ENCODE measurements at regions not wholly inside any gene's neighbourhood (a gene's known extent, or its start where the extent isn't known, plus 50 kb on each side); places are given as distances from the start of the nearest gene placed in this dataset.

DNA sequence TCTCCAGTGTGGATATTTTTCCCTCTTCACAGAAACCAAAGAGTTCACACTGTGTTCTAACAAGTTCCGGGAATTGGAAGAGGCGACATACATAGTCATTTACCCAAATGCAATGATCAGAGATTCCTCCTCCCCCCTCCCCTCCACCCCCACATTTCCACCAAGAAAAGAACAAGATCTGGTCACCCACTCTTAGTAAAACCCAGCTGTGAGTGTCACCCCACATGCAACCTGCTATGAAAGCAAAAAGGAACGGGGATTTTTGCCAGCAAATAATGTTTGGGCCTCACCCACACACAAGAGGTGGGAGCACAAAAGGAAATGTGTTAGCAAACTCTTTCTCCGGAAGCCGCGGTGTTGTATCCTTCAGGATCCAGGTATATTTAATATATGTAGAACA is 745.0 kb upstream of the AUTS2 start:
- H3K36me3 ChIP-seq: no peaks in the 10 kb centered on the region
- TF ChIP-seq, protein P1, sequence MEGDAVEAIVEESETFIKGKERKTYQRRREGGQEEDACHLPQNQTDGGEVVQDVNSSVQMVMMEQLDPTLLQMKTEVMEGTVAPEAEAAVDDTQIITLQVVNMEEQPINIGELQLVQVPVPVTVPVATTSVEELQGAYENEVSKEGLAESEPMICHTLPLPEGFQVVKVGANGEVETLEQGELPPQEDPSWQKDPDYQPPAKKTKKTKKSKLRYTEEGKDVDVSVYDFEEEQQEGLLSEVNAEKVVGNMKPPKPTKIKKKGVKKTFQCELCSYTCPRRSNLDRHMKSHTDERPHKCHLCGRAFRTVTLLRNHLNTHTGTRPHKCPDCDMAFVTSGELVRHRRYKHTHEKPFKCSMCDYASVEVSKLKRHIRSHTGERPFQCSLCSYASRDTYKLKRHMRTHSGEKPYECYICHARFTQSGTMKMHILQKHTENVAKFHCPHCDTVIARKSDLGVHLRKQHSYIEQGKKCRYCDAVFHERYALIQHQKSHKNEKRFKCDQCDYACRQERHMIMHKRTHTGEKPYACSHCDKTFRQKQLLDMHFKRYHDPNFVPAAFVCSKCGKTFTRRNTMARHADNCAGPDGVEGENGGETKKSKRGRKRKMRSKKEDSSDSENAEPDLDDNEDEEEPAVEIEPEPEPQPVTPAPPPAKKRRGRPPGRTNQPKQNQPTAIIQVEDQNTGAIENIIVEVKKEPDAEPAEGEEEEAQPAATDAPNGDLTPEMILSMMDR (IDR thresholded peaks at IDR 0.05): no peak
- H3K9me3 ChIP-seq: no peaks in the 10 kb centered on the region
- no peak overlapping the region for H3K9ac ChIP-seq (ENCODE audit: low read depth in 2 of 2, low read length in 2 of 2)
- no peak overlapping the region for H3K27ac ChIP-seq
- intact Hi-C loops (cut with DNase I): no loop called here
- H3K4me1 ChIP-seq: no peaks in the 10 kb centered on the region
- H3K27me3 ChIP-seq: no peaks in the 10 kb centered on the region
- DNase-seq: no peak
- no peak overlapping the region for H3K4me3 ChIP-seq

DNA sequence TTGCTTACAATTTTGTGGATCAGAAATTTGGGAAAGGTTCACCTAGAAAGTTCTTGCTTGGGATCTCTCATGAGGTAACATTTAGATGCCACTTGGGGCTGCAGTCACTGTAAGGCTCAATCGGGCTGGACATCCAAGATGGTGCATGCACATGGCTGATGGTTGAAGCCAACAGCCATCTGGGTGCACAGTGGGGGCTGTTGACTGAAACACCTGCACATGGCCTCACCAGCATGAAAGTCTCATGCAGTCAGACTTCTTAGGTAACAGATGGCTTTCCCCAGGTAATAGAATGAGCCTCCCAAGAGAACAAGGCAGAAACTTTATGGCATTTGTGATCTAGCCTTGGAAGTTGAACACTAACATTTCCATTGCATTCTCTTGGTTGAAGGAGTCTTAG is 740.7 kb upstream of the AUTS2 start:
- H3K4me1 ChIP-seq: no peaks in the 10 kb centered on the region
- no peak for DNase-seq
- intact Hi-C loops (cut with DNase I): no loop called here
- H3K4me3 ChIP-seq: no peak overlapping the region
- H3K9me3 ChIP-seq: no peaks in the 10 kb centered on the region
- no peak overlapping the region for H3K27ac ChIP-seq
- H3K36me3 ChIP-seq: no peaks in the 10 kb centered on the region
- H3K9ac ChIP-seq (ENCODE audit: low read depth in 2 of 2, low read length in 2 of 2): no peak overlapping the region
- no peaks in the 10 kb centered on the region for H3K27me3 ChIP-seq
- TF ChIP-seq, protein P1 (IDR thresholded peaks at IDR 0.05): no peak

DNA sequence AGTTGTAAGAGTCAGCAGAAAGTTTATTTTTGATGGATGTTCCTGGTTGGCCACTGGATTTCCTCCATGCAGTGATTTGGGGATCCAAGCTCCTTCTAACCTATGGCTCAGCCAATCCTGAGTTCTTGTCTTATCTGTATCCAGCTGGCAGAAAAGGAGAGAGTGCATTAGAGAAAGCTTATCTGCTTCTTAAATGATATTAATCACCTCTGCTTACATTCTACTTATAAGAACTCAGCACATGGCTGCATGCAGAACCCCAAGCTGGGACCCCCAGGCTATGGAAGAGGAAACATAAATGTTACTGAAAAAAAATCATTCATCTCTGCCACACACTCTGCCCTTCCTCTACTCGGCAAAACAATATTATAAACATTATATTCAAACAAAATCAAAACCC is 739.8 kb upstream of the AUTS2 start:
- intact Hi-C loops (cut with DNase I): no loop called here

DNA sequence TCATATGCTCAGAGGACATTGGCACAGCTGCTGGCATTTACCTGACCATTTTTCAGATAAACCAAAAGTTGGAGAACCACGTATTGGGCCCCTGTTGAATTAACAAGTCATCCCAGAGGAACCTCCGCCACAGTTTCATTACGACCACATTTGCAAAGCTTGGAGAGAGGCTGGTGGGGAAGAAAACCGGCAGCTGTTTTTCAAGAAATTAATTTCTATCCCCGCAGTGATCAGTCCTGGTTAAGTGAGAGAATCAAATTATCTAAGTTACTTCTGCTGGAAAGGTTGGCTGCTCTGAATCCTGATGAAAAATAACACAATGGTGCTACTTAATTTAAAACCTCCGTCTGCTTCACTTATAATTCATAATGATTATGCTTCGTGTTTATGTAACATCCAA is 737.1 kb upstream of the AUTS2 start:
- Histone ChIP-seq H3K4me3 (no peak overlapping the region), H3K9ac (ENCODE audit: low read depth in 2 of 2, low read length in 2 of 2) (no peak overlapping the region), H3K27me3 (no peaks in the 10 kb centered on the region), H3K4me1 (no peaks in the 10 kb centered on the region), H3K36me3 (no peaks in the 10 kb centered on the region), H3K27ac (no peak overlapping the region), H3K9me3 (no peaks in the 10 kb centered on the region)
- DNase-seq: no peak
- intact Hi-C loops (cut with DNase I): no loop called here
- TF ChIP-seq, protein P1 (IDR thresholded peaks at IDR 0.05): no peak

More for the DNA sequence above, 739.8 kb upstream of the AUTS2 start:
- Histone ChIP-seq H3K4me1 (no peaks in the 10 kb centered on the region), H3K27ac (no peak overlapping the region), H3K9me3 (no peaks in the 10 kb centered on the region), H3K27me3 (no peaks in the 10 kb centered on the region), H3K36me3 (no peaks in the 10 kb centered on the region), H3K9ac (ENCODE audit: low read depth in 2 of 2, low read length in 2 of 2) (no peak overlapping the region), H3K4me3 (no peak overlapping the region)
- TF ChIP-seq, protein P1 (IDR thresholded peaks at IDR 0.05): no peak
- no peak for DNase-seq

DNA sequence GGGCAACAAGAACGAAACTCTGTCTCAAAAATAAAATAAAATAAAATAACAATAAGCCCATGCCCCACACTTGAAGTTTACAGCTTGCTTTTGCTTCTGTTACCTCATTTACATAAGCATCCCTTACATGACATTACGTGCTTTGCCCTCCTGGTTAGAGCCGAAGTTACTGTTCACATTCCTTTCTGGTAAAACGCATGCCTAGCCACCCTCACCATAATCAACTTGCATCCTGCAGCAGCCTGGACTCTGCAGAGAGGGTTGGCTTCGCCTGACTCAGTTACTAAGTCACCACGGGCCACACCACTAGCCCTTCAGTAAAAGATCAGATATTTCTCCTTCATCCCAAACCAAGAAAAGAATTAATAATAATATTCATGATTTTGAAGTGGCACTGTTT is 736.0 kb upstream of the AUTS2 start:
- TF ChIP-seq, protein P1 (IDR thresholded peaks at IDR 0.05): no peak

DNA sequence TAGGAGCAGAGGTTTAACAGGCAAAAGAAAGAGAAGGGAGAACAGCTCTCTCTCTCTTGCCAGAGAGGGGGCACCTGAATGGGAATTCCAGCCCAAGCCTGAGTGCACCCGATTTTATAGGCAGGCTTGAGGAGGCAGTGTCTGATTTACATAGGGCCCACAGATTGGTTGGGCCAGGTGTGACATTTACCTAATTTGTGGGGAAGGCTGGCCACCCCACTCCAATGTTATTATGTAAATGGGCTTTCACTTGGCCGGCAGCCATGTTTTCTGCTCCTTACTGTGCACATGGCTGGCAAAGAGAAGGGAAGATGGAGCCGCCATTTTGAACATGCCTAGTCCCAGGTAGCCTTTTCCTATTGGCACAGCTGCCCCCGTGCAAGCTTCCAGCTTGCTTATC is 735.5 kb upstream of the AUTS2 start:
- H3K4me3 ChIP-seq: no peak overlapping the region
- no peak overlapping the region for H3K9ac ChIP-seq (ENCODE audit: low read depth in 2 of 2, low read length in 2 of 2)
- no peak overlapping the region for H3K27ac ChIP-seq
- no peaks in the 10 kb centered on the region for H3K4me1 ChIP-seq
- TF ChIP-seq, protein P1 (IDR thresholded peaks at IDR 0.05): no peak
- no peaks in the 10 kb centered on the region for H3K9me3 ChIP-seq
- H3K27me3 ChIP-seq: no peaks in the 10 kb centered on the region
- intact Hi-C loops (cut with DNase I): no loop called here
- no peak for DNase-seq
- H3K36me3 ChIP-seq: no peaks in the 10 kb centered on the region

More for the DNA sequence above, 736.0 kb upstream of the AUTS2 start:
- no peak overlapping the region for H3K27ac ChIP-seq
- H3K36me3 ChIP-seq: no peaks in the 10 kb centered on the region
- no peaks in the 10 kb centered on the region for H3K9me3 ChIP-seq
- no peak overlapping the region for H3K4me3 ChIP-seq
- H3K9ac ChIP-seq (ENCODE audit: low read depth in 2 of 2, low read length in 2 of 2): no peak overlapping the region
- intact Hi-C loops (cut with DNase I): no loop called here
- no peaks in the 10 kb centered on the region for H3K4me1 ChIP-seq
- DNase-seq: no peak
- no peaks in the 10 kb centered on the region for H3K27me3 ChIP-seq

Data from colonic mucosa (tissue), 4 donors.